ENCODE measurements at regions not wholly inside any gene's neighbourhood (a gene's known extent, or its start where the extent isn't known, plus 50 kb on each side); places are given as distances from the start of the nearest gene placed in this dataset.
"Not testable (repeated sequence)": the region's sequence is repeated elsewhere in the genome, so short reads cannot be mapped to it uniquely, and the experiment has no call there.

DNA sequence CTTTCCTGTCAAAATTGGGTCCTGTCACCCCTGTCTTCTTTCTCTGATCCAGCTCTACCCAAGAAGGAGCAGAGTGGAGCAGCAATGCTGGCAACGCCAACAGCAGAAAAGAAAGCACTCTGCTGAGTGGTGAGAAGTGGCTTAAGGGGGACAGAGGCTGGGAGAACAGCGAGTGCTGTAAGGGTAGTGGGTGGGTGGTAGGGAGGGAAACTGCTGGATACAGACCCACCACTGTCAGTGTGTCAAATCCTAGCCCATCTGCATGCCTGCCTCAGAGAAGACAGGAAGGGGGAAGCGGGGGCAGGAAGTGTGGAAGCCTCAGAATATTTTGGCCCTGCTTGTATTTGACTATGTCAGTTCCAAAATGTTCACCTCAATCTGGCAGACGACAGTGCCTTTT, 170.4 kb upstream of the MAST4 start:
- DNase-seq: no peak

DNA sequence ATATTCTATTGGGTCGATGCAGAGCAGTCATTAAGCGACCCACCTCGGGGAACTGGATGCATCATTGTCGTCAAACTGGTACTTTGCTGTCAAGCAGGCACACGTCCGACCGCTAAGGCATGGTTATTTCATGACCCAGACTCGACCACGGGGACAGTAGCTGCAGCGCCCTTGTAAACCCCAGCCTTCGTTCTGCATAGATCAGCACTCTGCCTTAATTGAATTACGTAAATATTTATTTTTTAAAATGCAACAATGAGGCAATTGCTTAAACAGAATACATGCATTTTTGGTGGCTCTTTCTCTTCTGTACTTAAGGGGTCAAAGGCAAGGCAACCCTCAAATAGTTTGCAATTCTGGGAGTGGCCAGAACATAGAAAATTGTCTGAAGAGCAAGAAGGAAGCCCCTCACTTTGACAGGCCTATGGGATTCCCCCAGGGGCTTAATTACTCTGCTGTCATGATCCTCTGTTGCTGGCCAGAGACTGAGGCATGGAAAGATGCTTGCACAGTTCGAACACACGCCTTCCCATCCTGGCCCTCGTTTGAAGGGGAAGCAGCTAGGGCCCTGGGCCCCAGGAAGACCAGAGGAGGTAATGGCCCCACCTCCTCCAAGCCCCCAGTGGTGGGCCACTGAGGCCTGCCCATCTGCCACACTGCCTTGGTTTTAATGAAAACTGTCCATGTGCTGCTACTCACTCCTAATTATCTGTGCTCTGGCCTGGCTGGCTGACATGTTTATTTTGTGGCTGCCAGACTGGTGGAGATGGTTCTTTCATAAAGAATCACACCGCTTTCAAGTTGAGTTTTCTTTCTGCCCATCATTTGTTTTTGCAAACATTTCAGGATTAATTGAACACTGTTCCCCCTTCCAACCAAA, 169.7 kb upstream of the MAST4 start:
- DNase-seq: no peak

GRCh38 chr5:66427139-66427442, 169.1 kb upstream of the MAST4 start:
- no peak for DNase-seq

GRCh38 chr5:66436721-66437120, 159.5 kb upstream of the MAST4 start:
- DNase-seq: no peak

- no peak for DNase-seq
Measured at GRCh38 chr5:66438087-66438486, 158.1 kb upstream of the MAST4 start.

GRCh38 chr5:66438696-66439095, 157.5 kb upstream of the MAST4 start:
- DNase-seq: no peak

GRCh38 chr5:66440202-66440680, 156.0 kb upstream of the MAST4 start:
- DNase-seq: peak in 1 of 2 experiments; percentile 1

- DNase-seq: no peak
Measured at GRCh38 chr5:66441351-66441750, 154.8 kb upstream of the MAST4 start.

- DNase-seq: no peak
Measured at GRCh38 chr5:66442951-66443445, 153.2 kb upstream of the MAST4 start.

GRCh38 chr5:66443462-66444130, 152.6 kb upstream of the MAST4 start:
- no peak for DNase-seq

DNA sequence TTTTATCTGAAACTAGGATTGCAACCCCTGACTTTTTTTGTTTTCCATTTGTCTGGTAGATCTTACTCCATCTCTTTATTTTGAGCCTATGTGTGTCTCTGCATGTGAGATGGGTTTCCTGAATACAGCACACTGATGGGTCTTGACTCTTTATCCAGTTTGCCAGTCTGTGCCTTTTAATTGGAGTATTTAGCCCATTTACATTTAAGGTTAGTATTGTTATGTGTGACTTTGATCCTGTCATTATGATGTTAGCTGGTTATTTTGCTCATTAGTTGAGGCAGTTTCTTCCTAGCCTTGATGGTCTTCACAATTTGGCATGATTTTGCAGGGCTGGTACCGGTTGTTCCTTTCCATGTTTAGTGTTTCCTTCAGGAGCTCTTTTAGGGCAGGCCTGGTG, 148.1 kb upstream of the MAST4 start:
- not testable (repeated sequence) for DNase-seq

- DNase-seq: no peak
Measured at GRCh38 chr5:66450237-66450636, 146.0 kb upstream of the MAST4 start.

GRCh38 chr5:66450988-66451387, 145.2 kb upstream of the MAST4 start:
- DNase-seq: no peak

GRCh38 chr5:66452109-66452508, 144.1 kb upstream of the MAST4 start:
- no peak for DNase-seq

GRCh38 chr5:66454186-66455078, 141.8 kb upstream of the MAST4 start:
- DNase-seq: no peak

GRCh38 chr5:66459728-66460127, 136.5 kb upstream of the MAST4 start:
- DNase-seq: no peak

GRCh38 chr5:66467564-66467963, 128.6 kb upstream of the MAST4 start:
- no peak for DNase-seq

GRCh38 chr5:66469684-66470083, 126.5 kb upstream of the MAST4 start:
- DNase-seq: no peak

DNA sequence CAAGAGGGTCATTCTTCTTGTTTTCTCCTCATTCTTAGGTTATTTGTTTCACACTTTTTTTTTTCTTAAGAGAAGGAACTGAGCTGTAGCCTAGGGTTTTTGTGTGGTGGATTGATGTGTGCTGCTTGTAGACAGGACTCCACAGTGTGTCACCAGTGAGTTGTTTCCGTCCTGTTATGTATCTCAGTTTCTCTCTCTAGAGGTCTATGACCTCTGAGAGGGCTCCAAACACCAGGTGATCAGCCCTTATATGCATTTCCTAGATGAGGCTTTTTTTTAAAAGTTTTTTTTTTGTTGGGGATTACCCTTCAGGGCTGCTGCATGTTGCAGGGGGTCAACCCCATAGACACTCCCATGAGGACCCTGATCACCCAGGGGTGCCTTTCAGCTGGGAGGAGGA, 124.2 kb upstream of the MAST4 start:
- no peak for DNase-seq

DNA sequence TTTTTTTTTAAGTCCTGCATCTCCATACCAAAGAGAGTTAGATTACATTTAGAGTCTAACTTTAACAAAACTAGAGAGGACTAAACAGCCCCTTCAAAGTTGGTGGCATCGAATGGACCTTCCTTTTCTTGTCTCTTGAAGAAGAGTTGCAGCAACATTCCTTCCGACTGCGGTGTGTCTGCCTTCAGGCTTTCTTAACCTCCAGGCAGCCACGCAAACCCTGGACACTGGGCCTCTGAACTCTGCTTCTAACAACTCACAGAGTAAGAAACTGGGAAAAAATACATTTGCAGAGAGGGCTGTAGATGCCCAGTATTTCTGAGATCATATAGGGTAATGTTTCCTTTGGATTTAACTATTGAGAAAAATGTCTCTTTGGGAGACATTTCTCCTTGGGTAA, 120.5 kb upstream of the MAST4 start:
- no peak for DNase-seq

DNA sequence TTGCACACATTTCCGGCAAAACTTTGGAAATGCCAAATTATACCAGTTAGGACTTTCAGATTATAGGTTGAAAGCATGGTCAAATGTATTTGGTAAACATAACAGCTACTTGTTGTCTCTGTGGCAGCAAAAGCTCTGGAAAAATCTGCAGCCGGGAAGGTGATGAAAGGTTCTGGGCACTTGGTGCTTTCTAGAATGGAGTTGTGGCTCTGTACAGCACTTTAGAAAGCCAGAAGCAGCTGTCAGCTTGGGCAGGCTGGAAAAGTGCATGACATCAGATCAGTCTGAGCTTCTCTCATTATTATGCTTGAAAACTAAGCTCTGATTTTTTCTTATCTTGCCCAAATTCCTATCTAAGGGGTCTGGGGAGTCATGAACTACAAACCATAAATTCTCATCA, 118.6 kb upstream of the MAST4 start:
- no peak for DNase-seq

GRCh38 chr5:66494437-66494836, 101.8 kb upstream of the MAST4 start:
- DNase-seq: peak in 1 of 2 experiments; percentile 2

- DNase-seq: no peak
Measured at GRCh38 chr5:66498791-66499207, 97.4 kb upstream of the MAST4 start.
